ENCODE measurements at regions not wholly inside any gene's neighbourhood (a gene's known extent, or its start where the extent isn't known, plus 50 kb on each side); places are given as distances from the start of the nearest gene placed in this dataset.

- TF ChIP-seq TCF7 (CRISPR knock-in tag; IDR thresholded peaks at IDR 0.05; ENCODE audit: low read depth) (no peak), ZNF121 (CRISPR knock-in tag; IDR thresholded peaks at IDR 0.05) (no peak), IRF1 (CRISPR knock-in tag; IDR thresholded peaks at IDR 0.05) (no peak), GRHL2 (CRISPR knock-in tag; IDR thresholded peaks at IDR 0.05; ENCODE audit: insufficient replicate concordance, severe bottlenecking) (no peak), FOXK1 (CRISPR knock-in tag; IDR thresholded peaks at IDR 0.05) (no peak), PRRX2 (CRISPR knock-in tag; IDR thresholded peaks at IDR 0.05) (no peak), MXD4 (CRISPR knock-in tag; IDR thresholded peaks at IDR 0.05; ENCODE audit: borderline replicate concordance) (no peak), ZNF138 (CRISPR knock-in tag; conservative IDR thresholded peaks at IDR 0.05) (no peak), E2F5 (CRISPR knock-in tag; IDR thresholded peaks at IDR 0.05) (no peak)
Observed at GRCh38 chr2:177090967-177091366, 121.6 kb upstream of the HNRNPA3 start (continued).

- Mint-ChIP-seq H3K4me3 (no peak overlapping the region), H3K4me1 (no peaks in the 10 kb centered on the region), H3K27me3 (ENCODE audit: low read depth) (no peaks in the 10 kb centered on the region), H3K36me3 (no peaks in the 10 kb centered on the region), H3K27ac (no peak overlapping the region), H3K9me3 (no peaks in the 10 kb centered on the region)
- ChIA-PET CTCF (no interaction called here), POLR2A (no interaction called here)
- no peak for TF ChIP-seq ZNF263 (CRISPR knock-in tag; IDR thresholded peaks at IDR 0.05; ENCODE audit: low read depth)
- no peak for TF ChIP-seq RORB (CRISPR knock-in tag; IDR thresholded peaks at IDR 0.05)
- TF ChIP-seq E2F5 (CRISPR knock-in tag; IDR thresholded peaks at IDR 0.05): no peak
- no peak for TF ChIP-seq TEAD4 (CRISPR knock-in tag; IDR thresholded peaks at IDR 0.05)
- DNase-seq (ENCODE audit: low spot score) (no peak), ATAC-seq (no peak)
Observed at GRCh38 chr2:177093371-177093770, 119.2 kb upstream of the HNRNPA3 start.

- POLR2A ChIA-PET: no interaction called here
- no peak for ATAC-seq
- CTCF ChIA-PET: no interaction called here
- no peak for DNase-seq (ENCODE audit: low spot score)
- H3K27ac Mint-ChIP-seq: no peak overlapping the region
- no peaks in the 10 kb centered on the region for H3K36me3 Mint-ChIP-seq
- H3K9me3 Mint-ChIP-seq: peaks cover 9% of the 10 kb centered on the region
- no peaks in the 10 kb centered on the region for H3K27me3 Mint-ChIP-seq (ENCODE audit: low read depth)
- H3K4me1 Mint-ChIP-seq: no peaks in the 10 kb centered on the region
- H3K4me3 Mint-ChIP-seq: no peak overlapping the region
- no peak for TF ChIP-seq NR3C1 (CRISPR knock-in tag; conservative IDR thresholded peaks at IDR 0.05; ENCODE audit: low read depth)
- TF ChIP-seq USF2 (CRISPR knock-in tag; IDR thresholded peaks at IDR 0.05): no peak
- no peak for TF ChIP-seq CBFB (CRISPR knock-in tag; IDR thresholded peaks at IDR 0.05; ENCODE audit: low read depth)
- no peak for TF ChIP-seq CTCF (IDR thresholded peaks at IDR 0.05)
- TF ChIP-seq EMX1 (CRISPR knock-in tag; IDR thresholded peaks at IDR 0.05): no peak
- TF ChIP-seq ATF1 (CRISPR knock-in tag; IDR thresholded peaks at IDR 0.05): no peak
- TF ChIP-seq AR (CRISPR knock-in tag; IDR thresholded peaks at IDR 0.05): no peak
- no peak for TF ChIP-seq ZNF671 (CRISPR knock-in tag; IDR thresholded peaks at IDR 0.05)
- no peak for TF ChIP-seq ATF6 (CRISPR knock-in tag; IDR thresholded peaks at IDR 0.05)
- TF ChIP-seq PREB (CRISPR knock-in tag; IDR thresholded peaks at IDR 0.05; ENCODE audit: borderline replicate concordance): no peak
- no peak for TF ChIP-seq ZNF396 (CRISPR knock-in tag; IDR thresholded peaks at IDR 0.05; ENCODE audit: borderline replicate concordance)
- no peak for TF ChIP-seq SMAD4 (CRISPR knock-in tag; IDR thresholded peaks at IDR 0.05)
Observed at GRCh38 chr2:177098001-177098613, 114.5 kb upstream of the HNRNPA3 start.

All from WTC11 (cell line).